Muscle layer of duodenum (tissue), 2 donors: ENCODE measurements at regions not wholly inside any gene's neighbourhood (a gene's known extent, or its start where the extent isn't known, plus 50 kb on each side); places are given as distances from the start of the nearest gene placed in this dataset.

Experiments used
- H3K27ac ChIP-seq: one replicate; pipeline ENCODE4 v1.7.0; 2013; ENCODE audit warnings: mild to moderate bottlenecking, low read length
- H3K27me3 ChIP-seq: one replicate; pipeline ENCODE4 v1.7.0; 2013; ENCODE audit warnings: low read depth, mild to moderate bottlenecking, control low read depth, low read length
- H3K36me3 ChIP-seq, 2 donors: one replicate each; pipeline ENCODE4 v1.7.0; 2013; ENCODE audit warnings: low read length in 2 of 2, control low read depth in 1 of 2, mild to moderate bottlenecking in 1 of 2; ENCODE audit not compliant: insufficient read depth in 2 of 2, control insufficient read depth in 1 of 2
- H3K4me1 ChIP-seq, 2 donors: one replicate each; pipeline ENCODE4 v1.7.0; 2013; ENCODE audit warnings: low read length in 2 of 2, mild to moderate bottlenecking in 2 of 2, control low read depth in 1 of 2, moderate library complexity in 1 of 2; ENCODE audit not compliant: insufficient read depth in 2 of 2, control insufficient read depth in 1 of 2
- H3K4me3 ChIP-seq, 2 donors: one replicate each; pipeline ENCODE4 v1.7.0; 2013; ENCODE audit warnings: low read length in 2 of 2, low read depth in 1 of 2, mild to moderate bottlenecking in 1 of 2
- H3K9me3 ChIP-seq, 2 donors: one replicate each; pipeline ENCODE4 v1.7.0; 2013; ENCODE audit warnings: low read length in 2 of 2, control low read depth in 1 of 2, mild to moderate bottlenecking in 1 of 2; ENCODE audit not compliant: control insufficient read depth in 1 of 2
- donor health status: healthy.

- no peaks in the 10 kb centered on the region for H3K27me3 ChIP-seq
- no peak overlapping the region for H3K4me3 ChIP-seq
- H3K4me1 ChIP-seq = no peaks in the 10 kb centered on the region
- H3K27ac ChIP-seq = no peak overlapping the region
- no peaks in the 10 kb centered on the region for H3K36me3 ChIP-seq
- no peaks in the 10 kb centered on the region for H3K9me3 ChIP-seq
Measured at GRCh38 chr18:4603955-4604354, 148.8 kb upstream of the DLGAP1 start.

- no peak overlapping the region for H3K4me3 ChIP-seq
- no peaks in the 10 kb centered on the region for H3K9me3 ChIP-seq
- no peak overlapping the region for H3K27ac ChIP-seq
- no peaks in the 10 kb centered on the region for H3K36me3 ChIP-seq
- H3K4me1 ChIP-seq = no peaks in the 10 kb centered on the region
- H3K27me3 ChIP-seq = no peaks in the 10 kb centered on the region
Measured at GRCh38 chr18:4599312-4599711, 144.2 kb upstream of the DLGAP1 start.

GRCh38 chr18:4597301-4597700, 142.2 kb upstream of the DLGAP1 start:
- Histone ChIP-seq H3K36me3 (no peaks in the 10 kb centered on the region), H3K9me3 (no peaks in the 10 kb centered on the region), H3K27me3 (no peaks in the 10 kb centered on the region), H3K27ac (no peak overlapping the region), H3K4me3 (no peak overlapping the region), H3K4me1 (no peaks in the 10 kb centered on the region)

GRCh38 chr18:4593895-4594294, 138.8 kb upstream of the DLGAP1 start:
- no peaks in the 10 kb centered on the region for H3K9me3 ChIP-seq

GRCh38 chr18:4593459-4593858, 138.4 kb upstream of the DLGAP1 start:
- no peak overlapping the region for H3K4me3 ChIP-seq
- H3K4me1 ChIP-seq = no peaks in the 10 kb centered on the region
- H3K27me3 ChIP-seq = no peaks in the 10 kb centered on the region
- no peaks in the 10 kb centered on the region for H3K9me3 ChIP-seq
- no peaks in the 10 kb centered on the region for H3K36me3 ChIP-seq
- no peak overlapping the region for H3K27ac ChIP-seq

More at GRCh38 chr18:4593895-4594294, 138.8 kb upstream of the DLGAP1 start:
- Histone ChIP-seq H3K27me3 (no peaks in the 10 kb centered on the region), H3K4me3 (no peak overlapping the region), H3K4me1 (no peaks in the 10 kb centered on the region), H3K27ac (no peak overlapping the region), H3K36me3 (no peaks in the 10 kb centered on the region)

- Histone ChIP-seq H3K9me3 (no peaks in the 10 kb centered on the region), H3K4me1 (no peaks in the 10 kb centered on the region), H3K27me3 (no peaks in the 10 kb centered on the region), H3K4me3 (no peak overlapping the region), H3K36me3 (no peaks in the 10 kb centered on the region), H3K27ac (no peak overlapping the region)
Measured at GRCh38 chr18:4589056-4589800, 134.1 kb upstream of the DLGAP1 start.

GRCh38 chr18:4587204-4587603, 132.1 kb upstream of the DLGAP1 start:
- Histone ChIP-seq H3K36me3 (no peaks in the 10 kb centered on the region), H3K27me3 (no peaks in the 10 kb centered on the region), H3K4me1 (no peaks in the 10 kb centered on the region), H3K27ac (no peak overlapping the region), H3K9me3 (no peaks in the 10 kb centered on the region), H3K4me3 (no peak overlapping the region)

- Histone ChIP-seq H3K4me1 (no peaks in the 10 kb centered on the region), H3K36me3 (no peaks in the 10 kb centered on the region), H3K9me3 (no peaks in the 10 kb centered on the region), H3K4me3 (no peak overlapping the region), H3K27me3 (no peaks in the 10 kb centered on the region), H3K27ac (no peak overlapping the region)
Measured at GRCh38 chr18:4586731-4587130, 131.6 kb upstream of the DLGAP1 start.

GRCh38 chr18:4582431-4583335, 127.6 kb upstream of the DLGAP1 start:
- no peak overlapping the region for H3K27ac ChIP-seq

GRCh38 chr18:4581966-4582365, 126.9 kb upstream of the DLGAP1 start:
- H3K4me3 ChIP-seq = no peak overlapping the region
- H3K4me1 ChIP-seq = no peaks in the 10 kb centered on the region
- H3K9me3 ChIP-seq = peaks cover 6 to 11% of the 10 kb centered on the region in 2 donors
- no peaks in the 10 kb centered on the region for H3K27me3 ChIP-seq
- no peaks in the 10 kb centered on the region for H3K36me3 ChIP-seq
- H3K27ac ChIP-seq = no peak overlapping the region

More at GRCh38 chr18:4582431-4583335, 127.6 kb upstream of the DLGAP1 start:
- Histone ChIP-seq H3K27me3 (no peaks in the 10 kb centered on the region), H3K4me1 (no peaks in the 10 kb centered on the region), H3K4me3 (no peak overlapping the region), H3K36me3 (no peaks in the 10 kb centered on the region), H3K9me3 (peaks cover under 1 to 7% of the 10 kb centered on the region in 2 donors)

GRCh38 chr18:4578449-4578848, 123.3 kb upstream of the DLGAP1 start:
- no peaks in the 10 kb centered on the region for H3K27me3 ChIP-seq
- H3K4me1 ChIP-seq = no peaks in the 10 kb centered on the region
- peaks cover 6 to 28% of the 10 kb centered on the region in 2 donors for H3K9me3 ChIP-seq

More at GRCh38 chr18:4578449-4578848, 123.3 kb upstream of the DLGAP1 start:
- Histone ChIP-seq H3K27ac (no peak overlapping the region), H3K36me3 (no peaks in the 10 kb centered on the region), H3K4me3 (no peak overlapping the region)
